ACC112 (cell line): ENCODE measurements at regions not wholly inside any gene's neighbourhood (a gene's known extent, or its start where the extent isn't known, plus 50 kb on each side); places are given as distances from the start of the nearest gene placed in this dataset.

Experiments
- H2AFZ ChIP-seq: fragments of 200-600 bp; sonication (generic); one replicate; pipeline ENCODE4 v1.6.0; 2017; ENCODE audit warnings: antibody characterized with exemption, low read length; ENCODE audit not compliant: unreplicated experiment
- H3K27ac ChIP-seq: fragments of 200-600 bp; sonication (generic); 2 replicates; pipeline ENCODE4 v1.5.1; 2014; ENCODE audit warnings: low read depth, mild to moderate bottlenecking, antibody characterized with exemption, low read length, moderate library complexity
- H3K27me3 ChIP-seq: fragments of 200-600 bp; sonication (generic); 2 replicates; pipeline ENCODE4 v1.6.1; 2014; ENCODE audit warnings: mild to moderate bottlenecking, antibody characterized with exemption, low read length, moderate library complexity, mixed read lengths; ENCODE audit not compliant: insufficient read depth
- H3K36me3 ChIP-seq: fragments of 200-600 bp; sonication (generic); 2 replicates; pipeline ENCODE4 v1.6.1; 2016; ENCODE audit warnings: mild to moderate bottlenecking, antibody characterized with exemption, low read length, moderate library complexity, mixed read lengths; ENCODE audit not compliant: insufficient read depth
- H3K4me1 ChIP-seq: fragments of 200-600 bp; sonication (generic); one replicate; pipeline ENCODE4 v1.6.1; 2016; ENCODE audit warnings: low read length, mixed read lengths; ENCODE audit not compliant: insufficient read depth, unreplicated experiment, control insufficient read depth
- H3K4me3 ChIP-seq: fragments of 200-600 bp; sonication (generic); 2 replicates; pipeline ENCODE4 v1.5.1; 2014; ENCODE audit warnings: mild to moderate bottlenecking, low read depth, low read length
- H3K79me2 ChIP-seq: fragments of 200-600 bp; sonication (generic); one replicate; pipeline ENCODE4 v1.6.0; 2016; ENCODE audit warnings: low read length; ENCODE audit not compliant: control insufficient read depth, unreplicated experiment, insufficient read depth

DNA sequence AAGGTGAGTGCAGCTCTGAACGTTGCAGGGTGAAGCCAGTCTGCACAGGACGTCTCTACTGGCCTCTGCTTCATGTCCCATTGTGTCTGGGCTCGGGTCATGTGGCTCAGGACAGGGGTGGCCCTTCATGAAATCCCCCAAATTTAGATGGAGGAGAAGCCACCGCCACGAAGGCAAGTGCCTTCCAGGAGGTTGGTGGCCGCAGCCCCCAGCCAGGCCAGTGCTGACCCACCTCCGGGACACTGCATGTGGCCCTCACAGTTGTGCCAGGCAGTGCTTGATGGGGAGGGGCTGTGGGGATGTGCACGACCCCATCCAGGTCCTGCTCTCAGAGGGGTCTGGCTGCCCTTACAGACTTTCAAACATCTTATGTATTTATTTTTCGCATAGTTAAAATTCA lies 1311.1 kb downstream of the BRD1 start:
- H3K27ac ChIP-seq, result no peak overlapping the region
- H3K4me1 ChIP-seq, result no peaks in the 10 kb centered on the region
- no peak overlapping the region for H3K4me3 ChIP-seq
- H3K79me2 ChIP-seq, result no peaks in the 10 kb centered on the region
- no peaks in the 10 kb centered on the region for H3K27me3 ChIP-seq
- H2AFZ ChIP-seq, result no peak overlapping the region
- no peaks in the 10 kb centered on the region for H3K36me3 ChIP-seq

DNA sequence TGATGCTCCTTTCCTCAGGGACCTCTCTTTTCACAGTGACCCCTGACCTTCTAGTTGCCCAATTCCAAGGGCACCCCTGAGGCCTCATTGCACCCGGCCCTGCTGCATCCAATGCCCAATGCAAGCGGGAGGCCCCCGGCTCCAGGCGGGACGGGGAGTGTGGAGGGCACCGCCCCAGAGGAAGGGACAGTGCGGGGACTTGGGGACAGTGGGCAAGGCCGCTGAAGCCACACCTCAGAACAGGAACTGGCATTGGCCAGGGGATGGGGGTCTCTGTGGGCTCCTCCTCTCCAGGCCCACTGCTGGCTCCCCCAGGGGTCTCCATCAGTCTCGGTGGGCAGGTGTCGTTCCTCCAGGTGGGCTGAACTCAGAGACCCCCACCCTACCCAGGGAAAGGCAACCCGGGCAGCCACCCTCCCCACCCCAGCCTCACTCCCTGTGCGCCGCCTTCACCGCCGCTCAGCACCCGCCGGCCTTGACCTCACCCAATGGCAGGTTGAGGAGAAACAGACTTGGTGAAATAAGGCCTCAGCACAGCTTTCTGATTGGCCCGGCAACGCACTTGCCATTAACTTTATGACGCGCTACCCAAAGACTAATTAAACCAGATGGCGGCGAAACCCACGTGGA lies 1312.0 kb downstream of the BRD1 start:
- Histone ChIP-seq H3K36me3 (no peaks in the 10 kb centered on the region), H3K4me3 (no peak overlapping the region), H3K27me3 (no peaks in the 10 kb centered on the region), H2AFZ (no peak overlapping the region), H3K79me2 (no peaks in the 10 kb centered on the region), H3K4me1 (no peaks in the 10 kb centered on the region), H3K27ac (no peak overlapping the region)

DNA sequence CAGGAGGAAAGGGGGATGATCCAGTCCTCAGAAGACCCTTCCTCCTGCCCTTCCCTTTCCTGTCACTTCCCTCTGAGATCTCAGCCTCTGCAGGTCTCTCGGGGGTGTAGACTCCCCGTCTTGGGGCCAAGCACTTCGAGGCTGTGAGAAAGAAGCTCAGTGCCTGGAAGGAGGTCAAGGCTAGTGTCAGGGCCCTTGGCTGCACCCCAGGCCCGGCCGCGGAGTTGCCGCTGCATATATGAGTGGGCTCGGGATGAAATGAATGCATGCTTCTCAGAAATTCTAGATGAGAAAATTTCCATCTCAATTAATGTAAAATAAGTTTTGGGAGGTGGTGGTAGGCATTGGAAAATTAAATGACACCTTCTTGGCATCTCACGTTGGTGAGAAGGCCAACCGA lies 1313.7 kb downstream of the BRD1 start:
- Histone ChIP-seq H3K27ac (no peak overlapping the region), H3K4me3 (no peak overlapping the region), H3K36me3 (no peaks in the 10 kb centered on the region), H2AFZ (no peak overlapping the region), H3K4me1 (no peaks in the 10 kb centered on the region), H3K27me3 (no peaks in the 10 kb centered on the region), H3K79me2 (no peaks in the 10 kb centered on the region)

DNA sequence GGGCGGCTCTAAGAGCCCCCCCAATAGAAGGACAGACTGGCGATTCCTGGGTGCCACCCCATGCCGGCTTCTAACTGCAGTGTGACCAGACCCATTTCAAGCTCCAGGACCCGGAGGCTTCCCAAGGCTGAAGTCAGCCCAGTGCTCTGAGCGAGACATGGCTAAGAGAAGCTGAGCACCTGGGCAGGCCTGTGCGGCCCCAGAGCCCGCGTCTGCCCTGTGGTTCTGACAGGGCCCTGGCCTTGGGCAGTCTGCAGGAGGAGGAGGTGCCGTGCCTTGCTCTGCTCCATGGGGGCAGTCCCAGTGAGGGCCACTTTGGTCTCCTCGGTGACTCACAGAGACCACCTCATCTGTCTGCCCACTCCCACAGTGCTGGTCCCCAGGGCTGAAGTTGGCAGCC lies 1314.2 kb downstream of the BRD1 start:
- H3K36me3 ChIP-seq, result no peaks in the 10 kb centered on the region
- no peaks in the 10 kb centered on the region for H3K4me1 ChIP-seq
- no peak overlapping the region for H2AFZ ChIP-seq
- H3K27ac ChIP-seq, result no peak overlapping the region
- no peaks in the 10 kb centered on the region for H3K27me3 ChIP-seq
- H3K79me2 ChIP-seq, result no peaks in the 10 kb centered on the region
- H3K4me3 ChIP-seq, result no peak overlapping the region

DNA sequence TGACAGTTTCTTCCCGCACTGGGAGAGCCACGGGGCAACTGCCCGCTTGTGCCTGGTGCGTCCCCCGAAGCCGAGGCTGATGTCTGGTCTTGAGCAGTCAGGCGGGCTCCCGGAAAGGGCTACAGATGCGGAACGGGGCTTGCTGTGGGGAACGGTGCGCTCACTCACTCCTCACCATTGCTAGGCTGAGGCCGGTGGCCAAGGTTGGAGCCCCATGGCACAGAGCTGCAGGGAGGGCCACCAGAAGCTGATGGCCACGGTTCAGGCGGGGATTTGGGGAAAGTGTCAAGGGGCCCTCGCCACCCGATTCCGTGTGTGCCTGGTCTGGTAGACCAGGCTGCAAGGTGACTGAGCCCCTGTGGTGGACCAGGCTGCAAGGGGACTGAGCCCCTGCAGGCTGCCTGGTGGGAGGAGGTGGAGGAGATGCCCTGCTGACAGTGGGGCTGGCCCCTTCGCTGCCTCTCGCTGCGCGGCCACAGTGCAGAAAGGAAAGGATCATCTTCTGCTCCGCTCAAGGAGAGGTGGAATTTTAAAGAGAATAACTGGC lies 1315.8 kb downstream of the BRD1 start:
- Histone ChIP-seq H3K79me2 (no peaks in the 10 kb centered on the region), H2AFZ (no peak overlapping the region), H3K4me3 (no peak overlapping the region), H3K27ac (no peak overlapping the region), H3K4me1 (no peaks in the 10 kb centered on the region), H3K36me3 (no peaks in the 10 kb centered on the region), H3K27me3 (no peaks in the 10 kb centered on the region)

DNA sequence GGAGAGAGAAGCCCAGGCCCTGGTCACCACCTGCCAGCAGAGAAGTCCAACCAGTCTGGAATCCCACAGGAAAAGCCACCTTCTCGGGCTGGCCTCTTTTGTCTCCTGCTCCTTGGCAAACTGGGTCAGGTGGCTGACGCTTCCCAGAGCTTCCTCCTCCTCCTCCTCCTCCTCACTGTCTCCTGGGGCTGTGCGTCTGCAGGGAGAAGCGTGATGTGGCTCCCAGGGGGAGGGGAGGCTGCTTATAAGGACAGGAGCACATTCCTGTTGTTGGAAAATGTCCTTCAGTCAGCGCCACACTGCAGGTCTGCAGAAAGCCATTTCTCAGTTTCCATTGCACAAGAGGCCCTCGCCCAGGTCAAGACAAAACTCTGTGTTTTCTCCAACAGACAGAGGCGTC lies 1316.5 kb downstream of the BRD1 start:
- Histone ChIP-seq H3K4me3 (no peak overlapping the region), H3K4me1 (no peaks in the 10 kb centered on the region), H3K36me3 (no peaks in the 10 kb centered on the region), H3K27me3 (no peaks in the 10 kb centered on the region), H2AFZ (no peak overlapping the region), H3K79me2 (no peaks in the 10 kb centered on the region), H3K27ac (no peak overlapping the region)

DNA sequence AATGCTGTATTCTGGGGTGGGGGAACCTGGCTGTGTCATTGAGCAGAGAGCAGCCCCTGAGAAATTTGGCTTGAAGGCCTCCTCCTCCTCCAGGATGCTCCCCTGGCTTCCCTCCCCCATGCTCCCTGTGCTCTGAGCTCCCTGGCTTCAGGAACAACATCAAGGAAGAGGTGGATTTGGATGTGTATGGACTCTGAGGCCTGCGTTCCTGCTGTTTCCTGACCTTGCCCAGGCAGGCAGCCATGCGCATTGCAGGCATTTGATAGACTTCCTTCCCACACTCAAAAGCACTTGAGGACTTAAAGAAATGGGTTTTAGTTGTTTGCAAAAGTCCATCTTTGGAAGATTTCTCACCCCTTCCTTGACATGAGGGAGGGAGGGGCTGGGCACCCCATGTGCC lies 1317.1 kb downstream of the BRD1 start:
- no peaks in the 10 kb centered on the region for H3K36me3 ChIP-seq

DNA sequence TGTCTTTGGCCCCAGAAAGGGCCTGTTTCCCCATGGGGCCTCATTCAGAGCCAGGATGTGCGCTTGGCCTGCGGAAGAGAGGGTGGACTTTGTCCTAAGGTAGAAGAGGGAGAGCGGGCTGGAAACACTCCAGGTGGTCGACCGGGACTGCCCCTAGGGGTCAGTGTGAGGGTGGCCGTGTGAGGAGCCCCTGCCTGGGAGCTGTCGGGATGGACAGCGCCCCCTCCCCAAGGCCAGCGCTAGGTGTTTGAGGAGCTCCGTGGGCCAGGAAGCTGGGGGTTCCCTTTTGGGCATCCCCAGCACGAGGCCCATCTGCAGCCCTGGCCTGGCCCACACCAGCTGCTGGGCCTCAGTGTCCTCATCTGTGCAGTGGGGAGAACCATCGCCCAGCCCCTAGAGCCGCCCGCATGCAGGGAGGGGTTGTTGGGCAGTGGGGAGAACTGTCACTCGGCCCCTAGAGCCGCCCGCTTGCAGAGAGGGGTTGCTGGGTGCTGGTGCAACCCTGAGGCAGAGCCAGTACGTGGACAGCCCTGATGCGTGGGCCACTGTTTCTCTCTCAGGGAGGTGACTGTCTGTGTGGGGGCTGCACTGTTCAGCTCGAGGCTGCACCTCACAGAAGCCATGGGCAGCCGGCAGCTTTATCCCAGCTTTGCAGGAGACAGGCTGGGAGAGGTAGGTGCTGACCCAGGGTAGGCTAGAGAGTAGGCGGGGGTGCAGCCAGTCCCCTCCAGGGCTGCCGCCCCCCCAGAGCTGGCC lies 1319.9 kb downstream of the BRD1 start:
- no peaks in the 10 kb centered on the region for H3K79me2 ChIP-seq
- H2AFZ ChIP-seq, result no peak overlapping the region
- H3K36me3 ChIP-seq, result no peaks in the 10 kb centered on the region
- H3K27ac ChIP-seq, result no peak overlapping the region
- H3K4me1 ChIP-seq, result no peaks in the 10 kb centered on the region
- no peak overlapping the region for H3K4me3 ChIP-seq
- H3K27me3 ChIP-seq, result no peaks in the 10 kb centered on the region

More for the DNA sequence above, 1317.1 kb downstream of the BRD1 start:
- no peak overlapping the region for H3K4me3 ChIP-seq
- H3K27ac ChIP-seq, result no peak overlapping the region
- no peaks in the 10 kb centered on the region for H3K27me3 ChIP-seq
- no peaks in the 10 kb centered on the region for H3K79me2 ChIP-seq
- H2AFZ ChIP-seq, result no peak overlapping the region
- H3K4me1 ChIP-seq, result no peaks in the 10 kb centered on the region

DNA sequence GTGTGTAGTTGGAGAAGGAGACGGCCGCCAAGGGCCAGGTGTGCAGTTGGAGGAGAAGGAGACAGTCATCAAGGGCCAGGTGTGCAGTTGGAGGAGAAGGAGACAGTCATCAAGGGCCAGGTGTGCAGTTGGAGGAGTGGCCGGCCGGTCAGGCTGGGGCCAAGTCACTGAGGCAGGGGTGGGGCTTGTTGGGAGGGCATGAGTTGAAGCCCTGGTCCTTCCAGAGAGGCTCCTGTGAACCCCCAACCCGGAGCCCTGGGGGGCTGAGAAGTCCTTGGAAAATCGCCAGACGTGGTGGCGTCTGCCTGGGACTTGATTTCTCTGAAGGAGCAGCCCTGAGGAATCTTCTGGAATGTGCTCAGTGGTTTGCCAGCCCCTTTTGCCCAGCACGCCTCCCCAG lies 1320.5 kb downstream of the BRD1 start:
- Histone ChIP-seq H3K4me1 (no peaks in the 10 kb centered on the region), H3K27me3 (no peaks in the 10 kb centered on the region), H3K4me3 (no peak overlapping the region), H3K79me2 (no peaks in the 10 kb centered on the region), H3K36me3 (no peaks in the 10 kb centered on the region), H3K27ac (no peak overlapping the region), H2AFZ (no peak overlapping the region)

DNA sequence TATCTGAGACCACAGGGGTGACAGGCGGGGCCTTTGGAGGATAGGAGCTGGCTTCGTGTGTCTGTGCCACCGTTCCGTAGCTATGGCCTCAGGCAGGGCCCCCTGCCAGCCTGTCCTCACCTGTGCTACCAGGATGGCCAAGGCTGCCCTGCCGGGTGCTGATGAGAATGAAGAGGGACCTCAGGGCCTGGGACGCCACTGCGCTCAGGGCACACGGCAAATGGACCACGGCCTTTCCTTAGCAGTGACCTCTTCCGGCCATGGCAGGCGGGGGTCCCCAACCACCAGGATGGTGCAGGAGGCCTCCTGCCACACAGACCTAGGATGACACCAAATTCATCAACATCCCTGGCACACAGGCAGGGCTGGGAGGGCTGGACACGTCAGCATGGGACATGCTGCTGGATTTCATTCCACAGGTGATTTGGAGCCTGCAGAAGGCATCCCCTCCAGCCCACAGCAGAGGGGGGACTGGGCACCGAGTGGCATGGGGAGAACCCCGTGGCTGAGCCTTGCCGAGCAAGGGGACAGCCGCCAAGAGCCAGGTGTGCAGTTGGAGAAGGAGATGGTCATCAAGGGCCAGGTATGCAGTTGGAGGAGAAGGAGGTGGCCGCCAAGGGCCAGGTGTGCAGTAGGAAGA lies 1321.0 kb downstream of the BRD1 start:
- H2AFZ ChIP-seq, result no peak overlapping the region
- H3K4me3 ChIP-seq, result no peak overlapping the region

More for the DNA sequence above, 1321.0 kb downstream of the BRD1 start:
- H3K4me1 ChIP-seq, result no peaks in the 10 kb centered on the region
- H3K27ac ChIP-seq, result no peak overlapping the region
- H3K79me2 ChIP-seq, result no peaks in the 10 kb centered on the region
- H3K27me3 ChIP-seq, result no peaks in the 10 kb centered on the region
- H3K36me3 ChIP-seq, result no peaks in the 10 kb centered on the region
